SJCRH30 (cell line): ENCODE measurements at regions not wholly inside any gene's neighbourhood (a gene's known extent, or its start where the extent isn't known, plus 50 kb on each side); places are given as distances from the start of the nearest gene placed in this dataset.
"Not testable (repeated sequence)": the region's sequence is repeated elsewhere in the genome, so short reads cannot be mapped to it uniquely, and the experiment has no call there.

Experiments used
- DNase-seq, 2 experiments: peaks; one replicate each; pipeline ENCODE4 v3.0.0-alpha.2; 2015 to 2020
- H3K27ac ChIP-seq: fragments of 250-450 bp; sonication (Bioruptor Pico); 2 replicates; pipeline ENCODE4 v1.5.1; 2020; ENCODE audit warnings: mild to moderate bottlenecking, moderate library complexity
- H3K27me3 ChIP-seq: fragments of 250-450 bp; sonication (Bioruptor Pico); 2 replicates; pipeline ENCODE4 v1.5.1; 2020; ENCODE audit warnings: mild to moderate bottlenecking, moderate library complexity
- H3K36me3 ChIP-seq: fragments of 250-450 bp; sonication (Bioruptor Pico); 2 replicates; pipeline ENCODE4 v1.5.1; 2020; ENCODE audit warnings: mild to moderate bottlenecking, moderate library complexity
- H3K4me1 ChIP-seq: fragments of 250-450 bp; sonication (Bioruptor Pico); 2 replicates; pipeline ENCODE4 v1.5.1; 2020; ENCODE audit warnings: mild to moderate bottlenecking, moderate library complexity
- H3K4me3 ChIP-seq: fragments of 250-450 bp; sonication (Bioruptor Pico); 2 replicates; pipeline ENCODE4 v1.5.1; 2020; ENCODE audit warnings: mild to moderate bottlenecking, moderate library complexity
- H3K9me3 ChIP-seq: fragments of 250-450 bp; sonication (Bioruptor Pico); replicated peaks from 2 replicates; pipeline ENCODE4 v1.5.1; 2020; ENCODE audit warnings: mild to moderate bottlenecking, moderate library complexity

GRCh38 chr6:76768556-76768955 is 694.7 kb downstream of the HTR1B start:
- Histone ChIP-seq H3K27me3 (no peaks in the 10 kb centered on the region), H3K4me1 (no peaks in the 10 kb centered on the region), H3K27ac (no peak overlapping the region), H3K36me3 (no peaks in the 10 kb centered on the region), H3K9me3 (no peaks in the 10 kb centered on the region), H3K4me3 (no peak overlapping the region)
- no peak for DNase-seq

GRCh38 chr6:76764057-76764456 is 691.6 kb upstream of the IMPG1 start:
- no peak overlapping the region for H3K4me3 ChIP-seq
- H3K36me3 ChIP-seq = no peaks in the 10 kb centered on the region
- H3K27me3 ChIP-seq = no peaks in the 10 kb centered on the region
- DNase-seq = no peak
- H3K9me3 ChIP-seq = no peaks in the 10 kb centered on the region
- H3K4me1 ChIP-seq = no peaks in the 10 kb centered on the region
- no peak overlapping the region for H3K27ac ChIP-seq

DNA sequence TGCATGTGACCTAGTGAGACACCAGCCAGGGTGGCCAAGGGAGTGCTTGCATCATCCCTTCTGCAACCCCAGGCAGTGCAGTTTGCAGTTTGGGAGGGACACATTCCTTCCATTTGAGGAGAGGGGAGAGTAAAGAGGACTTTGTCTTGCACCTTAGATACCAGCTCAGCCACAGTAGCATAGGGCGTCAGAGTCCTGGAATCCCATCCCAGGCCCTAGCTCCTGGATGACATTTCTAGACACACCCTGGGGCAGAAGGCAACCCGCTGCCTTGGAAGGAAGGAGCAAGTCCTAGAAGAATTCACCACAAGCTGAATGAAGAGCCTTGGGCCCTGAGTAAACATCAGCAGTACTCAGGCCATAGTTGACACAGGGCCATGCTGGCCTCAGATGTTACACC is 680.4 kb upstream of the IMPG1 start:
- H3K9me3 ChIP-seq = no peaks in the 10 kb centered on the region
- no peak for DNase-seq
- H3K27me3 ChIP-seq = no peaks in the 10 kb centered on the region
- H3K27ac ChIP-seq = no peak overlapping the region
- H3K36me3 ChIP-seq = no peaks in the 10 kb centered on the region
- no peaks in the 10 kb centered on the region for H3K4me1 ChIP-seq
- H3K4me3 ChIP-seq = no peak overlapping the region

- not testable (repeated sequence) for H3K36me3 ChIP-seq, DNase-seq, H3K4me1 ChIP-seq, H3K4me3 ChIP-seq, H3K27me3 ChIP-seq, H3K9me3 ChIP-seq, H3K27ac ChIP-seq
Observed at GRCh38 chr6:76745388-76745787, 672.9 kb upstream of the IMPG1 start.

DNA sequence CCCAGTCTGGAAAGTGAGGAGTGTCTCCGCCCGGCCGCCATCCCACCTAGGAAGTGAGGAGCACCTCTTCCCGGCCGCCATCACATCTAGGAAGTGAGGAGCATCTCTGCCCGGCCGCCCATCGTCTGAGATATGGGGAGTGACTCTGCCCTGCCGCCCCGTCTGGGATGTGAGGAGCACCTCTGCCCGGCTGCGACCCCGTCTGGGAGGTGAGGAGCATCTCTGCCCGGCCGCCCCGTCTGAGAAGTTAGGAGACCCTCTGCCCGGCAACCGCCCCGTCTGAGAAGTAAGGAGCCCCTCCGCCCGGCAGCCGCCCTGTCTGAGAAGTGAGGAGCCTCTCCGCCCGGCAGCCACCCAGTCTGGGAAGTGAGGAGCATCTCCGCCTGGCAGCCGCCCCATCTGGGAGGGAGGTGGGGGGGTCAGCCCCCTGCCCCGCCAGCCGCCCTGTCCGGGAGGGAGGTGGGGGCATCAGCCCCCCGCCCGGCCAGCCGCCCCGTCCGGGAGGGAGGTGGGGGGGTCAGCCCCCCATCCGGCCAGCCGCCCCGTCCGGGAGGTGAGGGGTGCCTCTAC is 671.8 kb upstream of the IMPG1 start:
- H3K4me3 ChIP-seq, H3K9me3 ChIP-seq, H3K36me3 ChIP-seq, H3K4me1 ChIP-seq, H3K27me3 ChIP-seq, DNase-seq, H3K27ac ChIP-seq: not testable (repeated sequence)

- H3K9me3 ChIP-seq = no peaks in the 10 kb centered on the region
- no peak overlapping the region for H3K27ac ChIP-seq
Observed at GRCh38 chr6:76742919-76743318, 670.5 kb upstream of the IMPG1 start.

DNA sequence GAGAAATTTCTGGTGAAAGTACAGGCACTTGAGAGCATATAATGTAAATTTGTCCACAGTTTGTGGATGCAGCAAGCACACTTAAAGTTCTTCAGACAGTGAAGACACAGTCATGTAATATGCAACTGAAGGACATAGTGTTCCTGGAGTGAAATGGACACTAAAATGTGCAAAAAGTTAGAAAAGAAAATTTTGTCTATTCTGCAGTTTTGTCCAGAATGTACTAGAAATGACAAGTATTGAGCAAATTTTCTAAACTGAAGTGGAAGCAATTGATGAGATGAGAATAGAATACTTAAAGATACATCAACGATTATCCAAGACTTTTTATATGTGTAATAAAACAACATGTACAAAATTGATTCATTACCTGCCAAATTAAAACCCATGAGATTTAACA is 647.0 kb upstream of the IMPG1 start:
- Histone ChIP-seq H3K4me3 (no peak overlapping the region), H3K27ac (no peak overlapping the region), H3K9me3 (no peaks in the 10 kb centered on the region), H3K27me3 (no peaks in the 10 kb centered on the region), H3K4me1 (no peaks in the 10 kb centered on the region), H3K36me3 (no peaks in the 10 kb centered on the region)
- DNase-seq = no peak

More at GRCh38 chr6:76742919-76743318, 670.5 kb upstream of the IMPG1 start:
- Histone ChIP-seq H3K36me3 (no peaks in the 10 kb centered on the region), H3K4me3 (no peak overlapping the region), H3K4me1 (no peaks in the 10 kb centered on the region), H3K27me3 (no peaks in the 10 kb centered on the region)
- no peak for DNase-seq

- no peaks in the 10 kb centered on the region for H3K36me3 ChIP-seq
- DNase-seq = no peak
- no peaks in the 10 kb centered on the region for H3K27me3 ChIP-seq
- H3K4me3 ChIP-seq = no peak overlapping the region
- H3K4me1 ChIP-seq = no peaks in the 10 kb centered on the region
- no peak overlapping the region for H3K27ac ChIP-seq
- H3K9me3 ChIP-seq = no peaks in the 10 kb centered on the region
Observed at GRCh38 chr6:76708641-76709331, 636.3 kb upstream of the IMPG1 start.

GRCh38 chr6:76707630-76708029 is 635.2 kb upstream of the IMPG1 start:
- DNase-seq = no peak
- Histone ChIP-seq H3K27me3 (no peaks in the 10 kb centered on the region), H3K27ac (no peak overlapping the region), H3K4me1 (no peaks in the 10 kb centered on the region), H3K4me3 (no peak overlapping the region), H3K9me3 (no peaks in the 10 kb centered on the region), H3K36me3 (no peaks in the 10 kb centered on the region)

DNA sequence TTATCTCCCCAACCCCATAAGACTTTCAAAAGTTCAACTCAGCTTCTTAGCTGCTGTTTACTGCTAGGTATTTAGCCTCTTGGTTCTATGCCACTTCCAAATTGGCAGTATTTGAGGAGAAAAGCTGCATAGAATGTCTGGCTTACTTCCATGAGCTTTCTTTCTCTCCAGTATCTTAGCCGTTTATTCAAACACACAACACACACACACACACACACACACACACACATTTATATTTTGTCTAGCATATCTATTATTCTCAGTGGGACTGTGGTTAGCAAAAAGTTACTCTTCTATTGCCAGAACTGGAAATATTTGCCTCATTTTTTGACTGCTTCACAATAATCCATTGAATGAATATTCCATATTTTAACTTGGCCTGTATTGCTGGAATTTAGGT is 634.2 kb upstream of the IMPG1 start:
- H3K27me3 ChIP-seq = no peaks in the 10 kb centered on the region
- no peaks in the 10 kb centered on the region for H3K36me3 ChIP-seq
- H3K4me3 ChIP-seq = no peak overlapping the region
- no peaks in the 10 kb centered on the region for H3K9me3 ChIP-seq
- no peaks in the 10 kb centered on the region for H3K4me1 ChIP-seq
- no peak overlapping the region for H3K27ac ChIP-seq
- DNase-seq = no peak

- no peaks in the 10 kb centered on the region for H3K27me3 ChIP-seq
- no peak overlapping the region for H3K27ac ChIP-seq
- no peak for DNase-seq
- H3K9me3 ChIP-seq = no peaks in the 10 kb centered on the region
- no peaks in the 10 kb centered on the region for H3K4me1 ChIP-seq
- H3K36me3 ChIP-seq = no peaks in the 10 kb centered on the region
- no peak overlapping the region for H3K4me3 ChIP-seq
Observed at GRCh38 chr6:76706086-76706485, 633.6 kb upstream of the IMPG1 start.

GRCh38 chr6:76703786-76704185 is 631.3 kb upstream of the IMPG1 start:
- H3K4me1 ChIP-seq = no peaks in the 10 kb centered on the region
- DNase-seq = no peak
- H3K27ac ChIP-seq = no peak overlapping the region
- H3K9me3 ChIP-seq = no peaks in the 10 kb centered on the region
- H3K27me3 ChIP-seq = no peaks in the 10 kb centered on the region
- H3K36me3 ChIP-seq = no peaks in the 10 kb centered on the region
- H3K4me3 ChIP-seq = no peak overlapping the region

- Histone ChIP-seq H3K4me3 (no peak overlapping the region), H3K4me1 (no peaks in the 10 kb centered on the region), H3K9me3 (no peaks in the 10 kb centered on the region), H3K27me3 (no peaks in the 10 kb centered on the region), H3K36me3 (no peaks in the 10 kb centered on the region), H3K27ac (no peak overlapping the region)
- no peak for DNase-seq
Observed at GRCh38 chr6:76703285-76703684, 630.8 kb upstream of the IMPG1 start.

DNA sequence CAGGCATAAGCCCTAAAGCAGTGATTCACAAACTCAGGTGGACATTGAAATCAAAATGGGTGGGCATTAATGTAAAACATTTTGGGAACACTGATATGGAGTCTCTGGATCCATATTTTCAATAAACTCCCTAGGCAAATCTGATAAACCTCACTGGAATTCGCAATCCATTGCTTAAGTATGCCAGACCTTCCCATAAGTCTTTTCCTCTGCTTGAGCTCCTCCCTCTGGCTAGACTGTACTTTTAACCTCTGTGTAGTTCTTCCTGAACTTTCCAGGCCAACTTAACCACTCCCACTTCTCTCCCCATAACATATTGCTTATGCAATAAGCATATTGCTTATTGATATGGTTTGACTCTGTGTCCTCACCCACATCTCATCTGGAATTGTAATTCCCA is 629.7 kb upstream of the IMPG1 start:
- DNase-seq = peak in 1 of 2 experiments; percentile 12
- Histone ChIP-seq H3K27ac (no peak overlapping the region), H3K27me3 (no peaks in the 10 kb centered on the region), H3K4me1 (no peaks in the 10 kb centered on the region), H3K4me3 (no peak overlapping the region), H3K9me3 (no peaks in the 10 kb centered on the region), H3K36me3 (no peaks in the 10 kb centered on the region)

DNA sequence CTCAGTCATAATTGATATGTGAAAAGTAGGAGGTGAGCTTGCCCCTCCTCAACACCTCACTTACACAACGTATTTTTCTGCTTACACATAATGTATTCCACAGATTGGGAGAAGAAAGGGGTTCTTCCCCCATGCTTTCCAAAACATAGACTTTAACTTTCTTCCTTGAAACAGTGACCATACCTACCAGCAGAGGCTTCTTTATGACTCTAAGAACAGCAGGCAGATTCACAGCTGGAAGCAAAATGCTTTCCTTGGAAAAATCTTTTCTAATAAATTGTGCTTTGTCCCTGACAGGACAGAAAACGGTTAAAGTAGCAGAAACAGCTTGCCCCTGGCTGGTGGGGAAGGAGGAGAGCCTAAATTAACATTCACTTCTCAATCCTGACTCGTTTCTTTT is 629.1 kb upstream of the IMPG1 start:
- H3K4me3 ChIP-seq = no peak overlapping the region
- no peaks in the 10 kb centered on the region for H3K4me1 ChIP-seq
- no peaks in the 10 kb centered on the region for H3K36me3 ChIP-seq
- H3K27ac ChIP-seq = no peak overlapping the region
- no peaks in the 10 kb centered on the region for H3K9me3 ChIP-seq
- H3K27me3 ChIP-seq = no peaks in the 10 kb centered on the region
- no peak for DNase-seq

GRCh38 chr6:76697585-76697984 is 625.1 kb upstream of the IMPG1 start:
- Histone ChIP-seq H3K27me3 (no peaks in the 10 kb centered on the region), H3K36me3 (no peaks in the 10 kb centered on the region), H3K27ac (no peak overlapping the region), H3K4me3 (no peak overlapping the region), H3K9me3 (no peaks in the 10 kb centered on the region), H3K4me1 (no peaks in the 10 kb centered on the region)
- peak in 1 of 2 experiments; percentile 12 for DNase-seq
